Large intestine (tissue), 3 donors: ENCODE measurements at regions not wholly inside any gene's neighbourhood (a gene's known extent, or its start where the extent isn't known, plus 50 kb on each side); places are given as distances from the start of the nearest gene placed in this dataset.
"Not testable (repeated sequence)": the region's sequence is repeated elsewhere in the genome, so short reads cannot be mapped to it uniquely, and the experiment has no call there.

ENCODE experiments used
- DNase-seq, 2 donors: peaks; one replicate each; pipeline versions ENCODE4 v3.0.0 to v3.0.0-alpha.2; 2013
- H3K27ac ChIP-seq: one replicate; pipeline ENCODE4 v1.5.1; 2013; ENCODE audit warnings: low read length
- H3K27me3 ChIP-seq: 2 replicates; pipeline ENCODE4 v1.6.1; 2013; ENCODE audit warnings: low read length; ENCODE audit not compliant: control insufficient read depth, insufficient read depth
- H3K36me3 ChIP-seq: 2 replicates; pipeline ENCODE4 v1.6.1; 2013; ENCODE audit warnings: low read length; ENCODE audit not compliant: control insufficient read depth, insufficient read depth
- H3K4me1 ChIP-seq: one replicate; pipeline ENCODE4 v1.6.1; 2013; ENCODE audit warnings: low read length; ENCODE audit not compliant: control insufficient read depth, insufficient read depth
- H3K4me3 ChIP-seq: one replicate; pipeline ENCODE4 v1.5.1; 2013; ENCODE audit warnings: low read length
- H3K9me3 ChIP-seq: one replicate; pipeline ENCODE4 v1.6.1; 2013; ENCODE audit warnings: mild to moderate bottlenecking, low read depth, low read length, moderate library complexity; ENCODE audit not compliant: control insufficient read depth
- WGBS: methylation state at CpG from one replicate; pipeline ENCODE4 v1.1.5; 2013; ENCODE audit warnings: low lambda C conversion rate; ENCODE audit not compliant: insufficient coverage; 5-methylcytosine and 5-hydroxymethylcytosine counted together

- H3K4me1 ChIP-seq = peaks cover 6% of the 10 kb centered on the region
- WGBS = 89% methylated on average over 5 of the region's 5 CpGs
- H3K27me3 ChIP-seq = no peaks in the 10 kb centered on the region
- no peak overlapping the region for H3K4me3 ChIP-seq
- H3K27ac ChIP-seq = no peak overlapping the region
- H3K9me3 ChIP-seq = no peaks in the 10 kb centered on the region
- no peak for DNase-seq
- no peaks in the 10 kb centered on the region for H3K36me3 ChIP-seq
Measured at GRCh38 chr4:26233350-26233749, 87.5 kb upstream of the RBPJ start.

- Histone ChIP-seq H3K27ac (no peak overlapping the region), H3K4me3 (no peak overlapping the region), H3K36me3 (no peaks in the 10 kb centered on the region), H3K4me1 (peaks cover 21% of the 10 kb centered on the region), H3K9me3 (no peaks in the 10 kb centered on the region), H3K27me3 (no peaks in the 10 kb centered on the region)
- peak in 1 of 2 donors; percentile 57 for DNase-seq
Measured at GRCh38 chr4:26235500-26235899, 85.3 kb upstream of the RBPJ start.

DNA sequence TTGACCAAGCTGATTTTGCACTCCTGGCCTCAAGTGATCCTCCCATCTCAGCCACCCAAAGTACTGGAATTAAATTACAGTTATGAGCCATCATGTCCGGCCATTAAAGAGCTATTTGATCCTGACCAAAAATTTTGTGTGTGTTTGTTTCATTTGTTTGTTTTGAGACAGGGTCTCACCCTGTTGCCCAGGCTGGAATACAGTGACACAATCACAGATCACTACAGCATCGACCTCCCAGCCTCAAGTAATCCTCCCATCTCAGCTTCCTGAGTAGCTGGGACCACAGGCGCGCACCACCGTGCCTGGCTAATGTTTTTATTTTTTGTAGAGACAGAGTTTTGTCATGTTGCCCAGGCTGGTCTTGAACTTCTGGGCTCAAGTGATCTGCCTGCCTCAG is 82.9 kb upstream of the RBPJ start:
- WGBS = no CpG with 5 or more reads among the region's 5 CpGs
- Histone ChIP-seq H3K4me1 (peaks cover 21% of the 10 kb centered on the region), H3K27me3 (no peaks in the 10 kb centered on the region), H3K4me3 (no peak overlapping the region), H3K27ac (peak overlapping the region; percentile 88), H3K9me3 (no peaks in the 10 kb centered on the region), H3K36me3 (no peaks in the 10 kb centered on the region)
- no peak for DNase-seq

- peak; percentile 87 to 94 for DNase-seq
- Histone ChIP-seq H3K4me3 (peak overlapping the region; percentile 29), H3K9me3 (no peaks in the 10 kb centered on the region), H3K27me3 (no peaks in the 10 kb centered on the region), H3K36me3 (no peaks in the 10 kb centered on the region), H3K27ac (peak overlapping the region; percentile 88), H3K4me1 (peaks cover 21% of the 10 kb centered on the region)
- no CpG with 5 or more reads among the region's 4 CpGs for WGBS
Measured at GRCh38 chr4:26238426-26238777, 82.4 kb upstream of the RBPJ start.

DNA sequence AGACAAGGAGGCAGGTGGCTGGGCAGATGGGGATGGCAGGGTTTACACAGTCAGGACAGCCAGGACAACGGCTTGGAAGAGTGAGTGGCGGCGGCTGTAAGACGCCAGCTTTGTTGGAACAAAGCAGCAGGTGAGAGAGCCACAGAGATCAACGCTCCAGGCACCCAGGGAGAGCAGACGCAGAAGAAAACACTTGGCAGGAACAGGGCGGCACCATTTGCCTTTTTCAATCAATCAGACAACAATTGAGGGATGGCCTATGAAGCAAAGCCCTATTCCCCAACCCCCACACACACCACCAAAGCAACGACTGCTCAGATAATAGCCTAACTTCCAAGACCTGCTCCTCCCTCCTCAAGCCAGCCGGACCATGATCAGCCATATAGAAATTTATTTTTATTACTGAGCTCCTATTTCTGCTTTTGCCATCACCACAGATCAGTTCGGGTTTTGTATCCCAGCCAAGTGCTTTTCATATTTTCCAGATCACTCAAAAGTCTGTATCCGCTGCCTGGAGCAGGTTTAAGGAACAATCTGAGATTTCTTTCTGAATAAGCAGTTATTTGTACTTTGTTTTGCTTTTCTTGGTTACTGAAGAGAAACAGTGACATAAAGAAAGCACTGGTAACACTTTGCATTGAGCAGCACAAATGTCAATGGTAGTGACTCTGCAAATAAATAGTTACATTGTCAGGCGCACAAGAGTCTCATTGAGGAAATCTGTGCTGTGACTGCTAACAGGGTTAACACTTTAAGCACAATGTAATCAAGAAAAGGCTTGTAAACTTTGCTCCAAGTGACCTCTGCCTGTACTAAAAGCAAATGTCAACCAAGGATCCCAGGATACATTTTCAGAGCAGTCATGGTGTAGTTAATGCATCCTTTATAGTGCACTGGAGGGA is 81.8 kb upstream of the RBPJ start:
- Histone ChIP-seq H3K36me3 (no peaks in the 10 kb centered on the region), H3K9me3 (no peaks in the 10 kb centered on the region), H3K4me1 (peaks cover 21% of the 10 kb centered on the region), H3K4me3 (peak overlapping the region; percentile 29), H3K27ac (peak overlapping the region; percentile 88), H3K27me3 (no peaks in the 10 kb centered on the region)
- DNase-seq = peak in 1 of 2 donors; percentile 66
- 20% methylated on average over 1 of the region's 12 CpGs for WGBS

GRCh38 chr4:26239801-26240200 is 81.0 kb upstream of the RBPJ start:
- WGBS = 83% methylated on average over 2 of the region's 5 CpGs
- Histone ChIP-seq H3K4me1 (peaks cover 21% of the 10 kb centered on the region), H3K27ac (no peak overlapping the region), H3K9me3 (no peaks in the 10 kb centered on the region), H3K27me3 (no peaks in the 10 kb centered on the region), H3K36me3 (no peaks in the 10 kb centered on the region), H3K4me3 (no peak overlapping the region)
- no peak for DNase-seq

DNA sequence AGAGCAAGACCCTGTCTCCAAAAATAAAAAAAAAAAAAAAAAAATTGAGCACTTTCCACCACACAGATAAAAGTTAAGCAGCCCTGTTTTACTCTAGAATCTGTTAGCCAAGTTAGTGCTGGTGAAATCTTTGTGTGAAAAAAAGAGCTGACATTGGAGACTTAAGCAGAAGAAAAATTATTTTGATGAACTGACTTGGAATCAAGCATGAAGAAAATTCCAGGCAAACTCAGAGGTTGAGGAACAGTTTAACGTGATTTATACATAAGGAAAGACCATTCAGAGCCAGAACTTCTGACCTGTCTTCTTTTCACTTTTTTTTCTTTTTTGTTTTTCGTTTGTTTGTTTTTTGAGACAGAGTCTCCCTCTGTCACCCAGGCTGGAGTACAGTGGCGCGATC is 79.6 kb upstream of the RBPJ start:
- H3K36me3 ChIP-seq = no peaks in the 10 kb centered on the region
- no CpG with 5 or more reads among the region's 4 CpGs for WGBS
- H3K9me3 ChIP-seq = no peaks in the 10 kb centered on the region
- H3K27ac ChIP-seq = no peak overlapping the region
- H3K4me3 ChIP-seq = no peak overlapping the region
- no peak for DNase-seq
- H3K4me1 ChIP-seq = peaks cover 21% of the 10 kb centered on the region
- no peaks in the 10 kb centered on the region for H3K27me3 ChIP-seq

DNA sequence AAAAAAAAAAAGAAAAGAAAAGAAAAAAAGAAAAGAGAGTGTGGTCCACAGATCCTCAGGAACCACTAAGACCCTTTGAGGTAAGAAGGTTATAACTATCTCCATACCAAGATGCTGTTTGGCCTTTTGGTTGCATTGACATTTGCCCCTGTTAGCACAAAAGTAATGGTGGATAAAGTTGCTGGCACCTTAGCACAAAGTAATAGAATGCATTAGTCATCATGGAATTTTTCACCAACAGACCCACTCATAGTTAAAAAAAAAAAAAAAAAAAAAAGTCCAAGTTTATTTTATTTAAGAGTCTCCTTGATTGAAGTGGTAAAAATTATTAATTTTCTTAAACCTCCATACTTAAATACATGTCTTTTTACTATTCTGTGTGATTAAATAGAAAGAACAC is 78.4 kb upstream of the RBPJ start:
- Histone ChIP-seq H3K27ac (no peak overlapping the region), H3K4me1 (peaks cover 21% of the 10 kb centered on the region), H3K27me3 (no peaks in the 10 kb centered on the region), H3K4me3 (no peak overlapping the region), H3K36me3 (no peaks in the 10 kb centered on the region), H3K9me3 (no peaks in the 10 kb centered on the region)
- DNase-seq = no peak

GRCh38 chr4:26244138-26244537 is 76.7 kb upstream of the RBPJ start:
- H3K36me3 ChIP-seq, H3K4me1 ChIP-seq, H3K27me3 ChIP-seq, DNase-seq, H3K27ac ChIP-seq, H3K4me3 ChIP-seq, H3K9me3 ChIP-seq: not testable (repeated sequence)
- no CpG with 5 or more reads among the region's 1 CpG for WGBS

GRCh38 chr4:26248647-26249046 is 72.2 kb upstream of the RBPJ start:
- H3K4me1 ChIP-seq = no peaks in the 10 kb centered on the region
- DNase-seq = no peak
- no peaks in the 10 kb centered on the region for H3K9me3 ChIP-seq
- H3K36me3 ChIP-seq = no peaks in the 10 kb centered on the region
- H3K27ac ChIP-seq = no peak overlapping the region
- no peak overlapping the region for H3K4me3 ChIP-seq
- no peaks in the 10 kb centered on the region for H3K27me3 ChIP-seq

DNA sequence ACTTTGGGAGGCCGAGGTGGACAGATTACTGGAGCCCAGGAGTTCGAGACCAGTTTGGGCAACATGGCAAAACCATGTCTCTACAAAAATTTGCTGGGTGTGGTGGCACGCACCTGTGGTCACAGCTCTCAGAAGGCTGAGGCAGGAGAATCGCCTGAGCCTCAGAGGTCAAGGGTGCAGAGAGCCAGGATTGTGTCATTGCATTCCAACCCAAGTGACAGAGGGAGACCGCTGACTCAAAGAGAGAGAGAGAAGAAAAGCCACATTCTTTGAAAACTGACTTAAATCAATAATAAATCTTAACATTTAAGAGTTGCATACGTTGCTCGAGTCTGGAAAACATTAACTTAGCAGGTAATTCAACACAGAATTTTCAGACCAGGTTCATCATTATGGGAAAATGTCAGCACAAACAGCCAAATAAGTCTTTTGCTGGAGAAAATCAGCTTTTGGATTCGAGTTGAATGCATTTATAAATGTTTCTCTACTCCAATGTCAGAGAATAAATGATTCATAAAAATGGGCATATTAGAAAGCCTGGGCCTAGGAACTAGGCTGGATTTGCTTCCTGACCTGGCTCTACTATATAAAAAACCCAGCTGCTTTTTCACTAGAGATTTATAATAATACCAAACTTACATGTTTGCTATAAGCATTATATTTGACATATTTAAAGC is 68.3 kb upstream of the RBPJ start:
- no peak overlapping the region for H3K27ac ChIP-seq
- DNase-seq = peak; percentile 37 to 59
- H3K36me3 ChIP-seq = no peaks in the 10 kb centered on the region
- H3K27me3 ChIP-seq = no peaks in the 10 kb centered on the region
- 20% methylated on average over 1 of the region's 8 CpGs for WGBS
- no peak overlapping the region for H3K4me3 ChIP-seq
- H3K9me3 ChIP-seq = no peaks in the 10 kb centered on the region
- H3K4me1 ChIP-seq = no peaks in the 10 kb centered on the region
